OCI-LY3 (cell line): ENCODE measurements at regions not wholly inside any gene's neighbourhood (a gene's known extent, or its start where the extent isn't known, plus 50 kb on each side); places are given as distances from the start of the nearest gene placed in this dataset.
A peak's percentile ranks its signal among the peaks of the same experiment; 100 is the strongest.

Source experiments
- H2AFZ ChIP-seq: fragments of 200-600, 300-600 bp; shearing (Covaris generic); 2 replicates; pipeline ENCODE4 v1.6.0; 2014; ENCODE audit warnings: antibody characterized with exemption, low read depth, low read length
- H3K27ac ChIP-seq: fragments of 200-600, 300-600 bp; sonication (generic); 2 replicates; pipeline ENCODE4 v1.5.1; 2014; ENCODE audit warnings: mild to moderate bottlenecking, low read length, moderate library complexity, mixed read lengths
- H3K27me3 ChIP-seq: fragments of 200-600, 300-600 bp; sonication (generic); 2 replicates; pipeline ENCODE4 v1.6.1; 2014; ENCODE audit warnings: low read depth, low read length, mixed read lengths
- H3K36me3 ChIP-seq: fragments of 200-600, 300-600 bp; sonication (generic); replicated peaks from 2 replicates; pipeline ENCODE3; 2014; ENCODE audit warnings: low read depth, low read length, mixed read lengths
- H3K4me1 ChIP-seq: fragments of 300-600, 200-600 bp; sonication (generic); 2 replicates; pipeline ENCODE4 v1.6.1; 2014; ENCODE audit warnings: low read length, mixed read lengths
- H3K4me2 ChIP-seq: fragments of 200-600, 300-600 bp; sonication (generic); 2 replicates; pipeline ENCODE4 v1.6.1; 2014; ENCODE audit warnings: low read length, mixed read lengths
- H3K4me3 ChIP-seq: fragments of 300-600, 200-600 bp; sonication (generic); 2 replicates; pipeline ENCODE4 v1.5.1; 2014; ENCODE audit warnings: antibody characterized with exemption, mild to moderate bottlenecking, low read length, moderate library complexity
- H3K79me2 ChIP-seq: fragments of 300-600, 200-600 bp; shearing (Covaris generic); 2 replicates; pipeline ENCODE4 v1.6.1; 2014; ENCODE audit warnings: mild to moderate bottlenecking, low read length, mixed read lengths
- H3K9ac ChIP-seq: fragments of 300-600, 200-600 bp; shearing (Covaris generic); 2 replicates; pipeline ENCODE4 v1.6.0; 2014; ENCODE audit warnings: mild to moderate bottlenecking, low read length, moderate library complexity
- H3K9me3 ChIP-seq: fragments of 200-600, 300-600 bp; shearing (Covaris generic); 2 replicates; pipeline ENCODE4 v1.6.1; 2014; ENCODE audit warnings: low read length, mixed read lengths; ENCODE audit not compliant: insufficient read depth
- H4K20me1 ChIP-seq: fragments of 200-600, 300-600 bp; sonication (generic); 2 replicates; pipeline ENCODE4 v1.6.1; 2016; ENCODE audit warnings: low read length, mixed read lengths; ENCODE audit not compliant: insufficient read depth
- EZH2phosphoT487 ChIP-seq: fragments of 200-600 bp; shearing (Covaris generic); IDR thresholded peaks from 2 replicates; pipeline ENCODE4 v1.6.1; 2018; ENCODE audit warnings: antibody characterized with exemption, mixed run types, low read depth
- TF ChIP-seq, protein P1 (sequence below): fragments of 200-600, 300-600 bp; sonication (generic); IDR thresholded peaks from 2 replicates; pipeline ENCODE4 v1.5.1; 2014; ENCODE audit warnings: antibody characterized with exemption, low read length, low read depth

DNA sequence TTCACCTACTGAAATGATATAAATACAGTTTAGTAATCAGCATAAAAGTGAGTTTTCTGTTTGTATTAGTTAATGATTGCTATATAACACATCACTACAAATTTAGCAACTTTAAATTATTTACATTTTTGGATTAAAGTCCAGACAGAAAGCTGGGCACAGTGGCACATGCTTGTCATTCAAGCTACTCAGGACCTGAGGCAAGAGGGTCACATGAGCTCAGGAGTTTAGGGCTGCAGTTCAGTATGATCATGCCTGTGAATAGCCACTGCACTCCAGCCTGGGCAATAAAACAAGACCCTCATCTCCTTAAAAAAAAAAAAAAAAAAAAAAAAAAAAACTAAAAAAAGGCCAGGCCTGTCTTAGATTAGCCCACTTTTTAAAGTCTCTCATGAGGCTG, 273.6 kb upstream of the CTNND2 start:
- H3K27me3 ChIP-seq = no peaks in the 10 kb centered on the region
- H3K79me2 ChIP-seq = no peaks in the 10 kb centered on the region
- no peak overlapping the region for H3K4me3 ChIP-seq
- H4K20me1 ChIP-seq = no peaks in the 10 kb centered on the region
- H3K36me3 ChIP-seq = peaks cover 51% of the 10 kb centered on the region
- no peak overlapping the region for H2AFZ ChIP-seq
- peaks cover 38% of the 10 kb centered on the region for H3K4me1 ChIP-seq
- H3K27ac ChIP-seq = peak overlapping the region; percentile 94
- TF ChIP-seq, protein P1, sequence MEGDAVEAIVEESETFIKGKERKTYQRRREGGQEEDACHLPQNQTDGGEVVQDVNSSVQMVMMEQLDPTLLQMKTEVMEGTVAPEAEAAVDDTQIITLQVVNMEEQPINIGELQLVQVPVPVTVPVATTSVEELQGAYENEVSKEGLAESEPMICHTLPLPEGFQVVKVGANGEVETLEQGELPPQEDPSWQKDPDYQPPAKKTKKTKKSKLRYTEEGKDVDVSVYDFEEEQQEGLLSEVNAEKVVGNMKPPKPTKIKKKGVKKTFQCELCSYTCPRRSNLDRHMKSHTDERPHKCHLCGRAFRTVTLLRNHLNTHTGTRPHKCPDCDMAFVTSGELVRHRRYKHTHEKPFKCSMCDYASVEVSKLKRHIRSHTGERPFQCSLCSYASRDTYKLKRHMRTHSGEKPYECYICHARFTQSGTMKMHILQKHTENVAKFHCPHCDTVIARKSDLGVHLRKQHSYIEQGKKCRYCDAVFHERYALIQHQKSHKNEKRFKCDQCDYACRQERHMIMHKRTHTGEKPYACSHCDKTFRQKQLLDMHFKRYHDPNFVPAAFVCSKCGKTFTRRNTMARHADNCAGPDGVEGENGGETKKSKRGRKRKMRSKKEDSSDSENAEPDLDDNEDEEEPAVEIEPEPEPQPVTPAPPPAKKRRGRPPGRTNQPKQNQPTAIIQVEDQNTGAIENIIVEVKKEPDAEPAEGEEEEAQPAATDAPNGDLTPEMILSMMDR = no peak
- TF ChIP-seq EZH2phosphoT487 = no peak
- H3K9me3 ChIP-seq = peaks cover 27% of the 10 kb centered on the region; the same call in 1 of the 2 replicates
- peak overlapping the region; percentile 6; the same call in 1 of the 2 replicates for H3K4me2 ChIP-seq
- peak overlapping the region; percentile 31 for H3K9ac ChIP-seq

DNA sequence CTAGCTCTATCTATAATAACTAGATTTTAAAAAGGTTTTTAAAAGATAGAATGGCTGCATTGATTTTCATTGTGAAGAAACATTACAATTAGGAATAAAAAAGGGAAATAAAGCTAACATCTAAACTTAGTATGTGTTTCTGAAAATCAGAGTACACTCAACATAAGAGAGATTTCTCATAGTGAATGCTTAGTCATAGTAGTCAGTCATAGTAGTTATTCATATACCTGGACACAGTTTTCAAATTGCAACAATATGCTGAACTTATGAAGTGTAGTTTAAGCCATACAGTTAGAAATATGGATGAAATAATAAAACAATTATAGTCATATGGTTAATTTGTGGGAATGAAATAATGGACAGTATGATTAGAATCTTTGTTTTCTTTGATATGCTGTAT, 273.0 kb upstream of the CTNND2 start:
- peak overlapping the region; percentile 48 for H3K4me3 ChIP-seq
- H3K79me2 ChIP-seq = no peaks in the 10 kb centered on the region
- no peaks in the 10 kb centered on the region for H4K20me1 ChIP-seq
- peak overlapping the region; percentile 54 for H3K9ac ChIP-seq
- H3K27ac ChIP-seq = peak overlapping the region; percentile 94
- peak overlapping the region; percentile 53 for H3K4me2 ChIP-seq
- H3K36me3 ChIP-seq = peaks cover 55% of the 10 kb centered on the region
- TF ChIP-seq, protein P1 = no peak
- no peak for TF ChIP-seq EZH2phosphoT487
- peaks cover 30% of the 10 kb centered on the region; the same call in 1 of the 2 replicates for H3K9me3 ChIP-seq
- peaks cover 37% of the 10 kb centered on the region for H3K4me1 ChIP-seq
- H2AFZ ChIP-seq = no peak overlapping the region
- H3K27me3 ChIP-seq = no peaks in the 10 kb centered on the region

DNA sequence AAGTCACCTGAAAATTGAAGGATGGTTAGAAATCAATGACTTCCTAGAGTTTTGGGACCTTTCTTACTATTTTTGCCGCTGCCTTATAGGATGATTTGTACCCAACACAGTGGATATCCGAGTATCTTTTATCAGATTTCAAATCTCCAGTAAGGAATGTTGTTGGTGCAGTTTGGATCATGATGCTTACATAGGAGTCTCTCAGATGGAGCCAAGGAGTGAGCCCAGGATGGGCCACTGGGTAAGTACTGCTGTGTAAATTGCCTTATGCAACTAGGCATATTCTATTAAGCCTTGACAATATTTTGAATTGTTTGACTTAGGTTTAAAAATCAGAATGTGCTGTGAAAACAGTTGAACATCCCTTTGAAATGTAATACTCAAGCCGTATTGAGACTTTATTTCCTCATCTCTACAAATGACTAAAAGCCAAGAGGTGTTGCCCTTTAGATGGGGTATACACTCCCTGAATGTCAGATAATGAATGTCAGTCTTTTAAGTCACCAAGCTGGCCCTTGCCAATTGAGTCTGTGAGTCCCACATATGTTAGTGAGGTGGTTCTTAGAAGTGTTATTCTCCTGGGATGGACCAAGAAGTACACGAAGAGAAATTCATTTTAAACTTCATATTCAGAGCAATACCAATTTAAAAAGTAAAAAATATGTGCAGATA, 271.8 kb upstream of the CTNND2 start:
- Histone ChIP-seq H3K9me3 (peaks cover 23% of the 10 kb centered on the region; the same call in 1 of the 2 replicates), H3K27ac (peak overlapping the region; percentile 94), H3K79me2 (no peaks in the 10 kb centered on the region), H3K4me3 (no peak overlapping the region), H3K36me3 (peaks cover 51% of the 10 kb centered on the region), H3K9ac (peak overlapping the region; percentile 41; the same call in 1 of the 2 replicates), H3K4me1 (peaks cover 32% of the 10 kb centered on the region), H4K20me1 (no peaks in the 10 kb centered on the region), H3K27me3 (no peaks in the 10 kb centered on the region), H3K4me2 (peak overlapping the region; percentile 53), H2AFZ (no peak overlapping the region)
- TF ChIP-seq, protein P1 = no peak
- TF ChIP-seq EZH2phosphoT487 = no peak

DNA sequence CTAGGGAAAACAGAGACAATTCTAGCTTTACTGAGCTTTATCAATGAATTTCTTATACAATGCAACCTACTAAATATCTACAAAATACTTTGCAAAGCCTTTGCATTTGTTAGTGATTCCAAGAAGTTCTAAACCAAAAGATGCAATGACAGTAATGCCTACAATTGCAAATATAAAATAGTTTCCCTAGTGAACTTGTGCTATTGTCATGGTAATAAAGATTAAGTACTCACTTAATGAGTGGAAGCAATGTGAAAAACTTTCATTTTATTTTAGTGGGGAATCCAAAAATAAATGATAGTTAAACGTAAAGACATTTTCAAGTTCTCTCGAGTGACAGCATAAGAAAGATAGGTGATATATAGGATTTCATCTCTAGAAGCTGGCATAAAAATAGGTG, 270.5 kb upstream of the CTNND2 start:
- peaks cover 23% of the 10 kb centered on the region; the same call in 1 of the 2 replicates for H3K9me3 ChIP-seq
- no peaks in the 10 kb centered on the region for H4K20me1 ChIP-seq
- H3K4me3 ChIP-seq = no peak overlapping the region
- peaks cover 51% of the 10 kb centered on the region for H3K36me3 ChIP-seq
- no peak overlapping the region for H3K4me2 ChIP-seq
- H3K27ac ChIP-seq = no peak overlapping the region
- TF ChIP-seq, protein P1 = no peak
- no peak for TF ChIP-seq EZH2phosphoT487
- no peaks in the 10 kb centered on the region for H3K27me3 ChIP-seq
- H3K9ac ChIP-seq = no peak overlapping the region
- peaks cover 32% of the 10 kb centered on the region for H3K4me1 ChIP-seq
- H2AFZ ChIP-seq = no peak overlapping the region
- H3K79me2 ChIP-seq = no peaks in the 10 kb centered on the region
